HepG2 (cell line): ENCODE measurements at regions not wholly inside any gene's neighbourhood (a gene's known extent, or its start where the extent isn't known, plus 50 kb on each side); places are given as distances from the start of the nearest gene placed in this dataset.
A peak's percentile ranks its signal among the peaks of the same experiment; 100 is the strongest.

Experiments
- CHD2 ChIP-seq: IDR thresholded peaks from 2 replicates; pipeline ENCODE4 v1.6.1; 2011; ENCODE audit warnings: low read depth, low read length, improper control_type of control experiment
- KAT8 ChIP-seq: IDR thresholded peaks from 2 replicates; pipeline ENCODE4 v1.6.1; 2016; ENCODE audit warnings: missing genetic modification reagents, missing compliant biosample characterization
- MTA1 ChIP-seq: sonication (generic); formaldehyde crosslinking; IDR thresholded peaks from 2 replicates; pipeline ENCODE4 v1.4.0; 2020; ENCODE audit warnings: missing genetic modification reagents, mild to moderate bottlenecking, borderline replicate concordance
- ZNF263 ChIP-seq: sonication (generic); formaldehyde crosslinking; IDR thresholded peaks from 2 replicates; pipeline ENCODE4 v1.4.0; 2020; ENCODE audit warnings: missing genetic modification reagents
- ZNF615 ChIP-seq: sonication (generic); formaldehyde crosslinking; IDR thresholded peaks from 2 replicates; pipeline ENCODE4 v1.5.0; 2020; ENCODE audit warnings: mild to moderate bottlenecking, missing genetic modification reagents, borderline replicate concordance
- TF ChIP-seq, protein P1 (sequence below): sonication (generic); formaldehyde crosslinking; IDR thresholded peaks from 2 replicates; pipeline ENCODE4 v1.8.0; 2022; ENCODE audit warnings: mild to moderate bottlenecking, missing genetic modification reagents; ENCODE audit not compliant: insufficient replicate concordance
- TF ChIP-seq, protein P2 (sequence below): sonication (generic); formaldehyde crosslinking; IDR thresholded peaks from 2 replicates; pipeline ENCODE4 v1.8.1; 2023; ENCODE audit warnings: mild to moderate bottlenecking, missing genetic modification reagents
- TF ChIP-seq, protein P3 (sequence below): sonication (generic); formaldehyde crosslinking; IDR thresholded peaks from 2 replicates; pipeline ENCODE4 v1.5.1; 2020; ENCODE audit warnings: missing genetic modification reagents, mild to moderate bottlenecking, borderline replicate concordance
- TF ChIP-seq, protein P4 (sequence below): IDR thresholded peaks from 2 replicates; pipeline ENCODE4 v1.6.1; 2016; ENCODE audit warnings: control low read depth
- TF ChIP-seq, protein P5 (sequence below): sonication (generic); formaldehyde crosslinking; IDR thresholded peaks from 2 replicates; pipeline ENCODE4 v1.9.0; 2021; ENCODE audit warnings: missing genetic modification reagents, borderline replicate concordance
- TF ChIP-seq, protein P6 (sequence below): sonication (generic); formaldehyde crosslinking; IDR thresholded peaks from 2 replicates; pipeline ENCODE4 v1.8.0; 2022; ENCODE audit warnings: low read depth, missing genetic modification reagents
- TF ChIP-seq, protein P7 (sequence below): sonication (generic); formaldehyde crosslinking; IDR thresholded peaks from 2 replicates; pipeline ENCODE4 v1.5.1; 2020; ENCODE audit warnings: mild to moderate bottlenecking, missing genetic modification reagents, moderate library complexity
- TF ChIP-seq, protein P8 (sequence below): sonication (generic); formaldehyde crosslinking; IDR thresholded peaks from 2 replicates; pipeline ENCODE4 v1.4.0; 2020; ENCODE audit warnings: missing genetic modification reagents, borderline replicate concordance
- TF ChIP-seq, protein P9 (sequence below): sonication (generic); formaldehyde crosslinking; IDR thresholded peaks from 2 replicates; pipeline ENCODE4 v1.8.1; 2023; ENCODE audit warnings: mild to moderate bottlenecking, missing genetic modification reagents, borderline replicate concordance

DNA sequence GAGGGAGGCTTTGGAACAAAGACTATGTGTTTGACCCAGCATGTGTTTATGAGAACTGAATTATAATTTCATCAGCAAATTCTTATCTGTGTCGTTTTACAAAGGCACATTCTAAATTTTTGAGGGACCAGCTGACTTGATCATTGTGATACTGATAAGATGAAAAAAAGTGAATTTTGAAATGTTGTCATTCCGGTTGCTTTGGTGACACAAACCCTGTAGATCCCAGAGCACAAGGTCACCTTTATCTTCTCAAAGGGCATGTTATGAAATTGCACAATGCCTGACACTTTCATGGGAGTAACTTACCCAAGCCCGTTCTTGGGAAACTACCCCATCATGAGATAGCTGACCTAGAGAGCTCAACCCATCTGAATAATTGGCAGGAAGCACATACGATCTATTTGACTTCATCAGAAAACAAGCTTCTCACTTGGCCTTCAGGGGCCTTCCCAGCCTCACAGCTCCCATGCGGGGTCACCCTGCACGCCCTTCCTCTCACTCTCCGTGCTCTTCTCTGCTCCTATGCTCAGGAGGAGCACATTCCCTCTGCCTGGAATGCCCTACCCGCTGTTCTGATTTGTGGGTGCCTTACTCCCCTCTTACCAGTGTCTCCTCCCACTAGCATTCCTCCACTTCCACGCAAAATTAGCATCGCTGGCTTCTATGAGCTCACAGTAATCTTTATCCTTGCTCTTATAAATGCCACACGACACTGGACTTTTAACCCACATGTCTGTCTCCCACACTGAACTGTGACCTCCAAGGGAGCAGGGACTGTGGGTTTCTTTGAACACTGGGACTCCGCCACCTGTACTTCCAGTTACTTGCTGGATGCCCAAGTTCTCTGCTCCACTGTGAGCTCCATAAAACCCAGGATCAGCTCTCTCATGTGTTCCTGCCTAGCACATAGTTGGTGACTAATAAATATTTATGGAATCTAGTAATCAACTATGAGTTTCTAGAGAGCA, 555.8 kb upstream of the ID2 start (continued):
- TF ChIP-seq, protein P1, sequence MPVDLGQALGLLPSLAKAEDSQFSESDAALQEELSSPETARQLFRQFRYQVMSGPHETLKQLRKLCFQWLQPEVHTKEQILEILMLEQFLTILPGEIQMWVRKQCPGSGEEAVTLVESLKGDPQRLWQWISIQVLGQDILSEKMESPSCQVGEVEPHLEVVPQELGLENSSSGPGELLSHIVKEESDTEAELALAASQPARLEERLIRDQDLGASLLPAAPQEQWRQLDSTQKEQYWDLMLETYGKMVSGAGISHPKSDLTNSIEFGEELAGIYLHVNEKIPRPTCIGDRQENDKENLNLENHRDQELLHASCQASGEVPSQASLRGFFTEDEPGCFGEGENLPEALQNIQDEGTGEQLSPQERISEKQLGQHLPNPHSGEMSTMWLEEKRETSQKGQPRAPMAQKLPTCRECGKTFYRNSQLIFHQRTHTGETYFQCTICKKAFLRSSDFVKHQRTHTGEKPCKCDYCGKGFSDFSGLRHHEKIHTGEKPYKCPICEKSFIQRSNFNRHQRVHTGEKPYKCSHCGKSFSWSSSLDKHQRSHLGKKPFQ (CRISPR knock-in tag) = no peak
- TF ChIP-seq, protein P2, sequence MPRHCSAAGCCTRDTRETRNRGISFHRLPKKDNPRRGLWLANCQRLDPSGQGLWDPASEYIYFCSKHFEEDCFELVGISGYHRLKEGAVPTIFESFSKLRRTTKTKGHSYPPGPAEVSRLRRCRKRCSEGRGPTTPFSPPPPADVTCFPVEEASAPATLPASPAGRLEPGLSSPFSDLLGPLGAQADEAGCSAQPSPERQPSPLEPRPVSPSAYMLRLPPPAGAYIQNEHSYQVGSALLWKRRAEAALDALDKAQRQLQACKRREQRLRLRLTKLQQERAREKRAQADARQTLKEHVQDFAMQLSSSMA (CRISPR knock-in tag) = no peak
- TF ChIP-seq, protein P3, sequence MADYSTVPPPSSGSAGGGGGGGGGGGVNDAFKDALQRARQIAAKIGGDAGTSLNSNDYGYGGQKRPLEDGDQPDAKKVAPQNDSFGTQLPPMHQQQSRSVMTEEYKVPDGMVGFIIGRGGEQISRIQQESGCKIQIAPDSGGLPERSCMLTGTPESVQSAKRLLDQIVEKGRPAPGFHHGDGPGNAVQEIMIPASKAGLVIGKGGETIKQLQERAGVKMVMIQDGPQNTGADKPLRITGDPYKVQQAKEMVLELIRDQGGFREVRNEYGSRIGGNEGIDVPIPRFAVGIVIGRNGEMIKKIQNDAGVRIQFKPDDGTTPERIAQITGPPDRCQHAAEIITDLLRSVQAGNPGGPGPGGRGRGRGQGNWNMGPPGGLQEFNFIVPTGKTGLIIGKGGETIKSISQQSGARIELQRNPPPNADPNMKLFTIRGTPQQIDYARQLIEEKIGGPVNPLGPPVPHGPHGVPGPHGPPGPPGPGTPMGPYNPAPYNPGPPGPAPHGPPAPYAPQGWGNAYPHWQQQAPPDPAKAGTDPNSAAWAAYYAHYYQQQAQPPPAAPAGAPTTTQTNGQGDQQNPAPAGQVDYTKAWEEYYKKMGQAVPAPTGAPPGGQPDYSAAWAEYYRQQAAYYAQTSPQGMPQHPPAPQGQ (CRISPR knock-in tag) = no peak; the same call in 1 of the 2 replicates
- TF ChIP-seq ZNF615 (CRISPR knock-in tag) (no peak), CHD2 (no peak), KAT8 (CRISPR knock-in tag) (peak; percentile 88), MTA1 (CRISPR knock-in tag) (peak; percentile 86), ZNF263 (peak; percentile 100)
- TF ChIP-seq, protein P4, sequence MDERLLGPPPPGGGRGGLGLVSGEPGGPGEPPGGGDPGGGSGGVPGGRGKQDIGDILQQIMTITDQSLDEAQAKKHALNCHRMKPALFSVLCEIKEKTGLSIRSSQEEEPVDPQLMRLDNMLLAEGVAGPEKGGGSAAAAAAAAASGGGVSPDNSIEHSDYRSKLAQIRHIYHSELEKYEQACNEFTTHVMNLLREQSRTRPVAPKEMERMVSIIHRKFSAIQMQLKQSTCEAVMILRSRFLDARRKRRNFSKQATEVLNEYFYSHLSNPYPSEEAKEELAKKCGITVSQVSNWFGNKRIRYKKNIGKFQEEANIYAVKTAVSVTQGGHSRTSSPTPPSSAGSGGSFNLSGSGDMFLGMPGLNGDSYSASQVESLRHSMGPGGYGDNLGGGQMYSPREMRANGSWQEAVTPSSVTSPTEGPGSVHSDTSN (CRISPR knock-in tag) = peak; percentile 39; the same call in 1 of the 2 replicates
- TF ChIP-seq, protein P5, sequence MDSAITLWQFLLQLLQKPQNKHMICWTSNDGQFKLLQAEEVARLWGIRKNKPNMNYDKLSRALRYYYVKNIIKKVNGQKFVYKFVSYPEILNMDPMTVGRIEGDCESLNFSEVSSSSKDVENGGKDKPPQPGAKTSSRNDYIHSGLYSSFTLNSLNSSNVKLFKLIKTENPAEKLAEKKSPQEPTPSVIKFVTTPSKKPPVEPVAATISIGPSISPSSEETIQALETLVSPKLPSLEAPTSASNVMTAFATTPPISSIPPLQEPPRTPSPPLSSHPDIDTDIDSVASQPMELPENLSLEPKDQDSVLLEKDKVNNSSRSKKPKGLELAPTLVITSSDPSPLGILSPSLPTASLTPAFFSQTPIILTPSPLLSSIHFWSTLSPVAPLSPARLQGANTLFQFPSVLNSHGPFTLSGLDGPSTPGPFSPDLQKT = no peak
- TF ChIP-seq, protein P6, sequence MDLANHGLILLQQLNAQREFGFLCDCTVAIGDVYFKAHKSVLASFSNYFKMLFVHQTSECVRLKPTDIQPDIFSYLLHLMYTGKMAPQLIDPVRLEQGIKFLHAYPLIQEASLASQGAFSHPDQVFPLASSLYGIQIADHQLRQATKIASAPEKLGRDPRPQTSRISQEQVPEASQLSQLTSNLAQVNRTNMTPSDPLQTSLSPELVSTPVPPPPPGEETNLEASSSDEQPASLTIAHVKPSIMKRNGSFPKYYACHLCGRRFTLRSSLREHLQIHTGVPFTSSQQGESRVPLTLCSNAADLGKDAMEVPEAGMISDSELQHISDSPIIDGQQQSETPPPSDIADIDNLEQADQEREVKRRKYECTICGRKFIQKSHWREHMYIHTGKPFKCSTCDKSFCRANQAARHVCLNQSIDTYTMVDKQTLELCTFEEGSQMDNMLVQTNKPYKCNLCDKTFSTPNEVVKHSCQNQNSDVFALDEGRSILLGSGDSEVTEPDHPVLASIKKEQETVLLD = no peak
- TF ChIP-seq, protein P7, sequence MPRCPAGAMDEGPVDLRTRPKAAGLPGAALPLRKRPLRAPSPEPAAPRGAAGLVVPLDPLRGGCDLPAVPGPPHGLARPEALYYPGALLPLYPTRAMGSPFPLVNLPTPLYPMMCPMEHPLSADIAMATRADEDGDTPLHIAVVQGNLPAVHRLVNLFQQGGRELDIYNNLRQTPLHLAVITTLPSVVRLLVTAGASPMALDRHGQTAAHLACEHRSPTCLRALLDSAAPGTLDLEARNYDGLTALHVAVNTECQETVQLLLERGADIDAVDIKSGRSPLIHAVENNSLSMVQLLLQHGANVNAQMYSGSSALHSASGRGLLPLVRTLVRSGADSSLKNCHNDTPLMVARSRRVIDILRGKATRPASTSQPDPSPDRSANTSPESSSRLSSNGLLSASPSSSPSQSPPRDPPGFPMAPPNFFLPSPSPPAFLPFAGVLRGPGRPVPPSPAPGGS = no peak
- TF ChIP-seq, protein P8, sequence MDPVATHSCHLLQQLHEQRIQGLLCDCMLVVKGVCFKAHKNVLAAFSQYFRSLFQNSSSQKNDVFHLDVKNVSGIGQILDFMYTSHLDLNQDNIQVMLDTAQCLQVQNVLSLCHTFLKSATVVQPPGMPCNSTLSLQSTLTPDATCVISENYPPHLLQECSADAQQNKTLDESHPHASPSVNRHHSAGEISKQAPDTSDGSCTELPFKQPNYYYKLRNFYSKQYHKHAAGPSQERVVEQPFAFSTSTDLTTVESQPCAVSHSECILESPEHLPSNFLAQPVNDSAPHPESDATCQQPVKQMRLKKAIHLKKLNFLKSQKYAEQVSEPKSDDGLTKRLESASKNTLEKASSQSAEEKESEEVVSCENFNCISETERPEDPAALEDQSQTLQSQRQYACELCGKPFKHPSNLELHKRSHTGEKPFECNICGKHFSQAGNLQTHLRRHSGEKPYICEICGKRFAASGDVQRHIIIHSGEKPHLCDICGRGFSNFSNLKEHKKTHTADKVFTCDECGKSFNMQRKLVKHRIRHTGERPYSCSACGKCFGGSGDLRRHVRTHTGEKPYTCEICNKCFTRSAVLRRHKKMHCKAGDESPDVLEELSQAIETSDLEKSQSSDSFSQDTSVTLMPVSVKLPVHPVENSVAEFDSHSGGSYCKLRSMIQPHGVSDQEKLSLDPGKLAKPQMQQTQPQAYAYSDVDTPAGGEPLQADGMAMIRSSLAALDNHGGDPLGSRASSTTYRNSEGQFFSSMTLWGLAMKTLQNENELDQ (CRISPR knock-in tag) = no peak
- TF ChIP-seq, protein P9, sequence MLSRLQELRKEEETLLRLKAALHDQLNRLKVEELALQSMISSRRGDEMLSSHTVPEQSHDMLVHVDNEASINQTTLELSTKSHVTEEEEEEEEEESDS (CRISPR knock-in tag) = no peak
